SK-MEL-5 (cell line): ENCODE measurements at regions not wholly inside any gene's neighbourhood (a gene's known extent, or its start where the extent isn't known, plus 50 kb on each side); places are given as distances from the start of the nearest gene placed in this dataset.

Experiments used
- DNase-seq: peaks from one replicate; pipeline ENCODE4 v3.0.0-alpha.2; 2016; ENCODE audit warnings: low read depth, low spot score
- in situ Hi-C: cut with HindIII; loops from 2 replicates; pipeline ENCODE4 v1.10.0; 2016; ENCODE audit warnings: low sequenced_read_pairs, high pct_unique_total_duplicates, low pct_unique_long_range_greater_than_20kb

GRCh38 chr1:217181756-217182155 lies 449.1 kb downstream of the GPATCH2 start:
- in situ Hi-C loops = no loop called here

GRCh38 chr1:217181176-217181746 lies 449.6 kb downstream of the GPATCH2 start:
- in situ Hi-C loops = no loop called here
- DNase-seq = no peak

More at GRCh38 chr1:217181756-217182155, 449.1 kb downstream of the GPATCH2 start:
- DNase-seq = no peak

- DNase-seq = no peak
- in situ Hi-C loops = no loop called here
Observed at GRCh38 chr1:217180443-217180842, 450.4 kb downstream of the GPATCH2 start.

- DNase-seq = no peak
- in situ Hi-C loops = no loop called here
Observed at GRCh38 chr1:217164403-217164802, 441.2 kb upstream of the ESRRG start.

- in situ Hi-C loops = no loop called here
Observed at GRCh38 chr1:217153361-217153760, 430.1 kb upstream of the ESRRG start.

GRCh38 chr1:217150366-217150765 lies 427.1 kb upstream of the ESRRG start:
- in situ Hi-C loops = no loop called here
- DNase-seq = no peak

More at GRCh38 chr1:217153361-217153760, 430.1 kb upstream of the ESRRG start:
- no peak for DNase-seq

GRCh38 chr1:217149791-217150190 lies 426.6 kb upstream of the ESRRG start:
- DNase-seq = peak; percentile 14
- in situ Hi-C loops = no loop called here

- in situ Hi-C loops = no loop called here
- DNase-seq = no peak
Observed at GRCh38 chr1:217141711-217142110, 418.5 kb upstream of the ESRRG start.

- in situ Hi-C loops = no loop called here
- no peak for DNase-seq
Observed at GRCh38 chr1:217140041-217140901, 417.0 kb upstream of the ESRRG start.

- in situ Hi-C loops = no loop called here
- no peak for DNase-seq
Observed at GRCh38 chr1:217139513-217139912, 416.3 kb upstream of the ESRRG start.

- no peak for DNase-seq
- in situ Hi-C loops = no loop called here
Observed at GRCh38 chr1:217138799-217139466, 415.7 kb upstream of the ESRRG start.

- DNase-seq = no peak
- in situ Hi-C loops = no loop called here
Observed at GRCh38 chr1:217138173-217138765, 415.0 kb upstream of the ESRRG start.

- no peak for DNase-seq
- in situ Hi-C loops = no loop called here
Observed at GRCh38 chr1:217137210-217137881, 414.1 kb upstream of the ESRRG start.

GRCh38 chr1:217136895-217137205 lies 413.6 kb upstream of the ESRRG start:
- in situ Hi-C loops = no loop called here
- no peak for DNase-seq

- no peak for DNase-seq
- in situ Hi-C loops = no loop called here
Observed at GRCh38 chr1:217135987-217136894, 413.0 kb upstream of the ESRRG start.

GRCh38 chr1:217135569-217135915 lies 412.3 kb upstream of the ESRRG start:
- DNase-seq = no peak
- in situ Hi-C loops = no loop called here
